T-cell (primary cell): ENCODE measurements at regions not wholly inside any gene's neighbourhood (a gene's known extent, or its start where the extent isn't known, plus 50 kb on each side); places are given as distances from the start of the nearest gene placed in this dataset.
A peak's percentile ranks its signal among the peaks of the same experiment; 100 is the strongest.

Source experiments
- ATAC-seq, 4 experiments: fragments of 200-7000 bp in 3 of 4; fragments of 150-1000 bp in 1 of 4; cut with Tn5 transposase; replicated peaks in 1 of 4; 1 replicate in 3 of 4; 2 replicates in 1 of 4; pipeline ENCODE4 v1.10.0; 2021; ENCODE audit warnings: moderate library complexity in 3 of 4, mild to moderate bottlenecking in 2 of 4, moderate number of reproducible peaks in 1 of 4
- CTCF ChIA-PET, 2 donors: fragments of 300-600 bp; sonication (Branson Sonifier 250); formaldehyde crosslinking; loops; one replicate each; lab custom pipeline; 2022; ENCODE audit warnings: antibody characterized with exemption in 2 of 2; lab: Charles Lee
- POLR2A ChIA-PET, 2 donors: fragments of 300-600 bp; sonication (Branson Sonifier 250); formaldehyde crosslinking; loops; one replicate each; lab custom pipeline; 2022; ENCODE audit warnings: antibody characterized with exemption in 2 of 2; lab: Charles Lee
- DNase-seq, 35 experiments: peaks; one replicate each; pipeline versions ENCODE4 v3.0.0 to v3.0.0-alpha.2; 2013 to 2023
- H3K27ac ChIP-seq: one replicate; pipeline ENCODE4 v1.5.1; 2013; ENCODE audit warnings: low read length
- H3K27me3 ChIP-seq, 2 experiments: replicated peaks in 1 of 2; 1 replicate in 1 of 2; 2 replicates in 1 of 2; pipeline versions ENCODE4 v1.6.1 to v1.7.0; 2013; ENCODE audit warnings: low read length in 1 of 2, mixed read lengths in 1 of 2; ENCODE audit not compliant: control insufficient read depth in 2 of 2, insufficient read depth in 2 of 2; ENCODE audit errors: extremely low read depth in 1 of 2
- H3K36me3 ChIP-seq, 2 donors: 1 replicate in 1 of 2; 2 replicates in 1 of 2; pipeline versions ENCODE4 v1.6.1 to v1.7.0; 2013; ENCODE audit warnings: low read length in 1 of 2; ENCODE audit not compliant: control insufficient read depth in 2 of 2, insufficient read depth in 1 of 2; ENCODE audit errors: extremely low read depth in 1 of 2
- H3K4me1 ChIP-seq, 2 experiments: 1 replicate in 1 of 2; 2 replicates in 1 of 2; pipeline versions ENCODE4 v1.6.1 to v1.7.0; 2013; ENCODE audit warnings: low read length in 2 of 2, mixed read lengths in 1 of 2; ENCODE audit not compliant: insufficient read depth in 2 of 2, control insufficient read depth in 1 of 2; ENCODE audit errors: extremely low read depth in 1 of 2
- H3K4me3 ChIP-seq, 2 donors: 1 replicate in 1 of 2; 2 replicates in 1 of 2; pipeline versions ENCODE4 v1.5.1 to v1.7.0; 2013; ENCODE audit warnings: mild to moderate bottlenecking in 2 of 2, low read length in 1 of 2, moderate library complexity in 1 of 2; ENCODE audit not compliant: control insufficient read depth in 1 of 2; ENCODE audit errors: extremely low read depth in 1 of 2
- H3K9me3 ChIP-seq: 2 replicates; pipeline ENCODE4 v1.7.0; 2013
- H3K27ac Mint-ChIP-seq, 2 donors: one replicate each; pipeline ENCODE4 v1.8.0; 2020 to 2021; ENCODE audit warnings: mild to moderate bottlenecking in 2 of 2, mixed read lengths in 2 of 2
- H3K27me3 Mint-ChIP-seq, 2 donors: one replicate each; pipeline ENCODE4 v1.8.0; 2021 to 2022; ENCODE audit warnings: mixed read lengths in 2 of 2
- H3K36me3 Mint-ChIP-seq: one replicate; pipeline ENCODE4 v1.8.0; 2021; ENCODE audit warnings: mixed read lengths
- H3K4me1 Mint-ChIP-seq, 3 donors: one replicate each; pipeline ENCODE4 v1.8.0; 2020 to 2022; ENCODE audit warnings: mixed read lengths in 3 of 3, mild to moderate bottlenecking in 1 of 3
- H3K4me3 Mint-ChIP-seq, 3 donors: one replicate each; pipeline ENCODE4 v1.8.0; 2020 to 2022; ENCODE audit warnings: mild to moderate bottlenecking in 3 of 3, mixed read lengths in 3 of 3, moderate library complexity in 3 of 3
- H3K9me3 Mint-ChIP-seq, 3 donors: one replicate each; pipeline ENCODE4 v1.8.0; 2020 to 2022; ENCODE audit warnings: mixed read lengths in 3 of 3
- WGBS: methylation state at CpG from one replicate; pipeline ENCODE4 v1.1.5; 2013; ENCODE audit warnings: missing lambda C conversion rate; ENCODE audit not compliant: insufficient coverage; 5-methylcytosine and 5-hydroxymethylcytosine counted together

GRCh38 chr6:53984163-53984562 lies 127.1 kb upstream of the MLIP start:
- H3K27ac Mint-ChIP-seq = no peak overlapping the region
- ChIA-PET POLR2A (no interaction called here), CTCF (no interaction called here)
- no peak for ATAC-seq
- H3K9me3 ChIP-seq = no peaks in the 10 kb centered on the region
- H3K36me3 ChIP-seq = no peaks in the 10 kb centered on the region
- H3K4me3 Mint-ChIP-seq = no peak overlapping the region
- no peaks in the 10 kb centered on the region for H3K4me1 Mint-ChIP-seq
- DNase-seq = no peak
- no peak overlapping the region for H3K27ac ChIP-seq
- peaks cover 0 to 2% of the 10 kb centered on the region in 2 donors for H3K27me3 Mint-ChIP-seq
- H3K27me3 ChIP-seq = peaks cover 0 to 4% of the 10 kb centered on the region in 2 experiments
- H3K36me3 Mint-ChIP-seq = no peaks in the 10 kb centered on the region
- no peaks in the 10 kb centered on the region for H3K4me1 ChIP-seq
- H3K4me3 ChIP-seq = no peak overlapping the region
- H3K9me3 Mint-ChIP-seq = no peaks in the 10 kb centered on the region
- WGBS = no CpG with 5 or more reads among the region's 2 CpGs

- H3K4me3 ChIP-seq = no peak overlapping the region
- CTCF ChIA-PET = no interaction called here
- no peaks in the 10 kb centered on the region for H3K9me3 ChIP-seq
- no CpG with 5 or more reads among the region's 3 CpGs for WGBS
- Mint-ChIP-seq H3K27ac (no peak overlapping the region), H3K4me1 (no peaks in the 10 kb centered on the region), H3K4me3 (no peak overlapping the region), H3K27me3 (peaks cover 0 to 1% of the 10 kb centered on the region in 2 donors), H3K36me3 (no peaks in the 10 kb centered on the region), H3K9me3 (no peaks in the 10 kb centered on the region)
- H3K36me3 ChIP-seq = no peaks in the 10 kb centered on the region
- POLR2A ChIA-PET = no interaction called here
- H3K27ac ChIP-seq = no peak overlapping the region
- H3K4me1 ChIP-seq = no peaks in the 10 kb centered on the region
- DNase-seq (no peak), ATAC-seq (no peak)
- H3K27me3 ChIP-seq = peaks cover 0 to 4% of the 10 kb centered on the region in 2 experiments
Observed at GRCh38 chr6:53984581-53984980, 126.7 kb upstream of the MLIP start.

- H3K36me3 ChIP-seq = no peaks in the 10 kb centered on the region
- Mint-ChIP-seq H3K27me3 (peaks cover 0 to 1% of the 10 kb centered on the region in 2 donors), H3K9me3 (no peaks in the 10 kb centered on the region), H3K4me1 (no peaks in the 10 kb centered on the region), H3K27ac (no peak overlapping the region), H3K4me3 (no peak overlapping the region), H3K36me3 (no peaks in the 10 kb centered on the region)
- WGBS = no CpG with 5 or more reads among the region's 1 CpG
- DNase-seq (no peak), ATAC-seq (no peak)
- ChIA-PET POLR2A (no interaction called here), CTCF (no interaction called here)
- no peak overlapping the region for H3K4me3 ChIP-seq
- no peak overlapping the region for H3K27ac ChIP-seq
- H3K4me1 ChIP-seq = no peaks in the 10 kb centered on the region
- no peaks in the 10 kb centered on the region for H3K9me3 ChIP-seq
- H3K27me3 ChIP-seq = peaks cover 0 to 4% of the 10 kb centered on the region in 2 experiments
Observed at GRCh38 chr6:53985366-53985765, 125.9 kb upstream of the MLIP start.

GRCh38 chr6:53986165-53986720 lies 125.0 kb upstream of the MLIP start:
- Histone ChIP-seq H3K27ac (no peak overlapping the region), H3K4me1 (no peaks in the 10 kb centered on the region), H3K4me3 (no peak overlapping the region), H3K9me3 (no peaks in the 10 kb centered on the region), H3K36me3 (no peaks in the 10 kb centered on the region), H3K27me3 (peaks cover 0 to 4% of the 10 kb centered on the region in 2 experiments)
- WGBS = no CpG with 5 or more reads among the region's 3 CpGs
- ATAC-seq (no peak), DNase-seq (peak in 1 of 35 experiments; percentile 3)
- H3K4me3 Mint-ChIP-seq = no peak overlapping the region
- H3K4me1 Mint-ChIP-seq = no peaks in the 10 kb centered on the region
- peaks cover 0 to 1% of the 10 kb centered on the region in 2 donors for H3K27me3 Mint-ChIP-seq
- ChIA-PET CTCF (interaction anchor here in 1 of 2 donors (0.8 kb wide), 1 partner anchor 17 kb away, joined by 3 read pairs; no protein-coding TSS in a partner anchor), POLR2A (interaction anchor here in 1 of 2 donors (0.6 kb wide), 1 partner anchor 298 kb away, joined by 3 read pairs; no protein-coding TSS in a partner anchor)
- H3K9me3 Mint-ChIP-seq = no peaks in the 10 kb centered on the region
- no peaks in the 10 kb centered on the region for H3K36me3 Mint-ChIP-seq
- H3K27ac Mint-ChIP-seq = no peak overlapping the region

- H3K27ac ChIP-seq = no peak overlapping the region
- Mint-ChIP-seq H3K4me3 (no peak overlapping the region), H3K27me3 (peaks cover 0 to 1% of the 10 kb centered on the region in 2 donors), H3K27ac (no peak overlapping the region), H3K9me3 (no peaks in the 10 kb centered on the region), H3K36me3 (no peaks in the 10 kb centered on the region), H3K4me1 (no peaks in the 10 kb centered on the region)
- H3K27me3 ChIP-seq = peaks cover 0 to 4% of the 10 kb centered on the region in 2 experiments
- no peaks in the 10 kb centered on the region for H3K4me1 ChIP-seq
- ChIA-PET POLR2A (interaction anchor here in 1 of 2 donors (0.6 kb wide), 1 partner anchor 298 kb away, joined by 3 read pairs; no protein-coding TSS in a partner anchor), CTCF (interaction anchor here (0.5 to 0.9 kb wide), 3 partner anchors 9 to 254 kb away, joined by 3 to 5 read pairs (median 3); no protein-coding TSS in a partner anchor)
- H3K4me3 ChIP-seq = no peak overlapping the region
- H3K36me3 ChIP-seq = no peaks in the 10 kb centered on the region
- H3K9me3 ChIP-seq = no peaks in the 10 kb centered on the region
- no peak for ATAC-seq
- DNase-seq = no peak
- WGBS = 94% methylated on average over 7 of the region's 10 CpGs
Observed at GRCh38 chr6:53986721-53987521, 124.3 kb upstream of the MLIP start.

GRCh38 chr6:53987522-53987888 lies 123.7 kb upstream of the MLIP start:
- Histone ChIP-seq H3K36me3 (no peaks in the 10 kb centered on the region), H3K27me3 (peaks cover 0 to 4% of the 10 kb centered on the region in 2 experiments), H3K4me3 (no peak overlapping the region), H3K27ac (no peak overlapping the region), H3K9me3 (no peaks in the 10 kb centered on the region), H3K4me1 (no peaks in the 10 kb centered on the region)
- ATAC-seq (no peak), DNase-seq (no peak)
- POLR2A ChIA-PET = no interaction called here
- Mint-ChIP-seq H3K27me3 (peaks cover 0 to 1% of the 10 kb centered on the region in 2 donors), H3K9me3 (no peaks in the 10 kb centered on the region), H3K27ac (no peak overlapping the region), H3K4me1 (no peaks in the 10 kb centered on the region), H3K4me3 (no peak overlapping the region), H3K36me3 (no peaks in the 10 kb centered on the region)
- CTCF ChIA-PET = interaction anchor here (0.5 to 0.9 kb wide), 2 partner anchors 10 to 255 kb away, joined by 3 to 5 read pairs; no protein-coding TSS in a partner anchor
- WGBS = no CpG with 5 or more reads among the region's 4 CpGs
